CD4-positive, alpha-beta T cell (primary cell): ENCODE measurements at regions not wholly inside any gene's neighbourhood (a gene's known extent, or its start where the extent isn't known, plus 50 kb on each side); places are given as distances from the start of the nearest gene placed in this dataset.

Experiments used
- ATAC-seq: fragments of 200-7000 bp; cut with Tn5 transposase; one replicate; pipeline ENCODE4 v1.10.0; 2022; ENCODE audit warnings: mild to moderate bottlenecking; ENCODE audit not compliant: poor library complexity
- CTCF ChIA-PET: fragments of 350-600 bp; sonication (Branson Sonifier 250); formaldehyde crosslinking; loops from one replicate; lab custom pipeline; 2021; ENCODE audit warnings: antibody characterized with exemption, inconsistent platforms; lab: Charles Lee
- POLR2A ChIA-PET: fragments of 350-600 bp; sonication (Branson Sonifier 250); formaldehyde crosslinking; loops from one replicate; lab custom pipeline; 2021; ENCODE audit warnings: antibody characterized with exemption, inconsistent platforms; lab: Charles Lee
- DNase-seq, 14 experiments: peaks; one replicate each; pipeline ENCODE4 v3.0.0-alpha.2; 2013 to 2020; ENCODE audit warnings: mixed read lengths in 2 of 14
- H3K27ac ChIP-seq, 2 donors: one replicate each; pipeline versions ENCODE4 v1.5.1 to v1.7.0; 2013; ENCODE audit warnings: low read length in 2 of 2, low read depth in 1 of 2, mild to moderate bottlenecking in 1 of 2
- H3K27me3 ChIP-seq, 2 experiments: 1 replicate in 1 of 2; 2 replicates in 1 of 2; pipeline versions ENCODE4 v1.6.1 to v1.7.0; 2013; ENCODE audit warnings: low read length in 2 of 2, control low read depth in 1 of 2, mild to moderate bottlenecking in 1 of 2, moderate library complexity in 1 of 2; ENCODE audit not compliant: insufficient read depth in 2 of 2, control insufficient read depth in 1 of 2
- H3K36me3 ChIP-seq: one replicate; pipeline ENCODE4 v1.6.1; 2013; ENCODE audit warnings: low read length, control low read depth; ENCODE audit not compliant: insufficient read depth
- H3K4me1 ChIP-seq: one replicate; pipeline ENCODE4 v1.6.1; 2013; ENCODE audit warnings: low read length, control low read depth; ENCODE audit not compliant: insufficient read depth
- H3K4me3 ChIP-seq: one replicate; pipeline ENCODE4 v1.5.1; 2013; ENCODE audit warnings: mild to moderate bottlenecking, low read length, moderate library complexity
- H3K9me3 ChIP-seq, 2 experiments: 1 replicate in 1 of 2; 2 replicates in 1 of 2; pipeline versions ENCODE4 v1.6.1 to v1.7.0; 2013; ENCODE audit warnings: low read length in 2 of 2, mild to moderate bottlenecking in 2 of 2, control low read depth in 1 of 2, moderate library complexity in 1 of 2; ENCODE audit not compliant: control insufficient read depth in 1 of 2, insufficient read depth in 1 of 2
- H3K27ac Mint-ChIP-seq: one replicate; pipeline ENCODE4 v1.8.0; 2020; ENCODE audit warnings: mixed read lengths
- H3K27me3 Mint-ChIP-seq: one replicate; pipeline ENCODE4 v1.8.0; 2021; ENCODE audit warnings: mixed read lengths
- H3K36me3 Mint-ChIP-seq: one replicate; pipeline ENCODE4 v1.8.0; 2021; ENCODE audit warnings: low read depth, mixed read lengths
- H3K4me1 Mint-ChIP-seq: one replicate; pipeline ENCODE4 v1.8.0; 2021; ENCODE audit warnings: low read depth, mixed read lengths
- H3K4me3 Mint-ChIP-seq: one replicate; pipeline ENCODE4 v1.8.0; 2020; ENCODE audit warnings: mild to moderate bottlenecking, mixed read lengths
- H3K9me3 Mint-ChIP-seq: one replicate; pipeline ENCODE4 v1.8.0; 2020; ENCODE audit warnings: mixed read lengths
- CTCF ChIP-seq: fragments of 200-600 bp; IDR thresholded peaks from one replicate; pipeline ENCODE4 v1.8.0; 2022; ENCODE audit warnings: antibody characterized with exemption, mild to moderate bottlenecking
- intact Hi-C, 2 experiments: fragments of 100-400 bp; cut with DNase I in 1 of 2; cut with micrococcal nuclease in 1 of 2; formaldehyde crosslinking; loops; one replicate each; pipeline versions ENCODE4 v1.15.1 to v1.9.0; 2023 to 2025; cut with DNase I, micrococcal nuclease

GRCh38 chr12:25412735-25413134 is 140.3 kb downstream of the LMNTD1 start:
- H3K27me3 Mint-ChIP-seq: no peaks in the 10 kb centered on the region
- no peaks in the 10 kb centered on the region for H3K36me3 ChIP-seq
- DNase-seq: no peak
- no peak overlapping the region for H3K4me3 Mint-ChIP-seq
- H3K9me3 ChIP-seq: no peaks in the 10 kb centered on the region
- no peaks in the 10 kb centered on the region for H3K4me1 ChIP-seq
- no peaks in the 10 kb centered on the region for H3K27me3 ChIP-seq
- H3K9me3 Mint-ChIP-seq: no peaks in the 10 kb centered on the region
- no peaks in the 10 kb centered on the region for H3K36me3 Mint-ChIP-seq
- H3K27ac ChIP-seq: no peak overlapping the region
- ChIA-PET POLR2A (no interaction called here), CTCF (no interaction called here)
- TF ChIP-seq CTCF: no peak
- ATAC-seq: no peak
- intact Hi-C loops: no loop called here
- H3K4me3 ChIP-seq: no peak overlapping the region
- no peaks in the 10 kb centered on the region for H3K4me1 Mint-ChIP-seq
- H3K27ac Mint-ChIP-seq: no peak overlapping the region

GRCh38 chr12:25404955-25405354 is 148.1 kb downstream of the LMNTD1 start:
- H3K4me1 ChIP-seq: no peaks in the 10 kb centered on the region
- no peak for DNase-seq
- POLR2A ChIA-PET: no interaction called here
- Mint-ChIP-seq H3K4me3 (no peak overlapping the region), H3K27me3 (no peaks in the 10 kb centered on the region), H3K9me3 (peaks cover 2% of the 10 kb centered on the region), H3K4me1 (no peaks in the 10 kb centered on the region), H3K27ac (no peak overlapping the region), H3K36me3 (no peaks in the 10 kb centered on the region)
- CTCF ChIA-PET: interaction anchor here (1.1 kb wide), 1 partner anchor 17 kb away, joined by 3 read pairs; no protein-coding TSS in a partner anchor
- peaks cover 0 to 5% of the 10 kb centered on the region in 2 experiments for H3K9me3 ChIP-seq
- ATAC-seq: no peak
- no peaks in the 10 kb centered on the region for H3K27me3 ChIP-seq
- TF ChIP-seq CTCF: no peak
- H3K27ac ChIP-seq: no peak overlapping the region
- no peak overlapping the region for H3K4me3 ChIP-seq
- intact Hi-C loops: no loop called here
- no peaks in the 10 kb centered on the region for H3K36me3 ChIP-seq

- DNase-seq (no peak), ATAC-seq (no peak)
- no peak overlapping the region for H3K4me3 ChIP-seq
- H3K9me3 Mint-ChIP-seq: peaks cover 2% of the 10 kb centered on the region
- no peaks in the 10 kb centered on the region for H3K4me1 Mint-ChIP-seq
- no peaks in the 10 kb centered on the region for H3K27me3 ChIP-seq
- H3K4me1 ChIP-seq: no peaks in the 10 kb centered on the region
- intact Hi-C loops: no loop called here
- H3K36me3 ChIP-seq: no peaks in the 10 kb centered on the region
- POLR2A ChIA-PET: no interaction called here
- H3K27ac Mint-ChIP-seq: no peak overlapping the region
- H3K27ac ChIP-seq: no peak overlapping the region
- TF ChIP-seq CTCF: no peak
- no peaks in the 10 kb centered on the region for H3K36me3 Mint-ChIP-seq
- peaks cover 0 to 5% of the 10 kb centered on the region in 2 experiments for H3K9me3 ChIP-seq
- no peaks in the 10 kb centered on the region for H3K27me3 Mint-ChIP-seq
- no peak overlapping the region for H3K4me3 Mint-ChIP-seq
- CTCF ChIA-PET: no interaction called here
Measured at GRCh38 chr12:25401547-25402345, 151.0 kb upstream of the KRAS start.
